Progenitor cell of endocrine pancreas (in vitro differentiated cells): ENCODE measurements at regions not wholly inside any gene's neighbourhood (a gene's known extent, or its start where the extent isn't known, plus 50 kb on each side); places are given as distances from the start of the nearest gene placed in this dataset.

Source experiments
- DNase-seq: peaks from one replicate; pipeline ENCODE4 v3.0.0; 2021; ENCODE audit warnings: low spot score; ENCODE audit not compliant: unreplicated experiment
- H3K27ac Mint-ChIP-seq: 2 replicates; pipeline ENCODE4 v1.8.0; 2021; ENCODE audit warnings: mild to moderate bottlenecking, moderate library complexity, mixed read lengths
- H3K27me3 Mint-ChIP-seq: 2 replicates; pipeline ENCODE4 v1.8.0; 2021; ENCODE audit warnings: mixed read lengths
- H3K36me3 Mint-ChIP-seq: 2 replicates; pipeline ENCODE4 v1.8.0; 2022; ENCODE audit warnings: mixed read lengths; ENCODE audit not compliant: insufficient read depth
- H3K4me1 Mint-ChIP-seq: 2 replicates; pipeline ENCODE4 v1.8.0; 2021; ENCODE audit warnings: low read depth, mixed read lengths
- H3K4me3 Mint-ChIP-seq: 2 replicates; pipeline ENCODE4 v1.8.0; 2021; ENCODE audit warnings: low read depth, mild to moderate bottlenecking, moderate library complexity, mixed read lengths
- H3K9me3 Mint-ChIP-seq: 2 replicates; pipeline ENCODE4 v1.8.0; 2021; ENCODE audit warnings: low read depth, mixed read lengths
- TF ChIP-seq, protein P1 (sequence below): fragments of 200-600 bp; sonication (generic); IDR thresholded peaks from one replicate; pipeline ENCODE4 v1.5.0; 2021; ENCODE audit warnings: antibody characterized with exemption, mild to moderate bottlenecking; ENCODE audit not compliant: unreplicated experiment

- Mint-ChIP-seq H3K36me3 (no peaks in the 10 kb centered on the region), H3K27ac (no peak overlapping the region), H3K4me1 (peaks cover 5% of the 10 kb centered on the region), H3K9me3 (no peaks in the 10 kb centered on the region), H3K4me3 (no peak overlapping the region), H3K27me3 (no peaks in the 10 kb centered on the region)
- TF ChIP-seq, protein P1, sequence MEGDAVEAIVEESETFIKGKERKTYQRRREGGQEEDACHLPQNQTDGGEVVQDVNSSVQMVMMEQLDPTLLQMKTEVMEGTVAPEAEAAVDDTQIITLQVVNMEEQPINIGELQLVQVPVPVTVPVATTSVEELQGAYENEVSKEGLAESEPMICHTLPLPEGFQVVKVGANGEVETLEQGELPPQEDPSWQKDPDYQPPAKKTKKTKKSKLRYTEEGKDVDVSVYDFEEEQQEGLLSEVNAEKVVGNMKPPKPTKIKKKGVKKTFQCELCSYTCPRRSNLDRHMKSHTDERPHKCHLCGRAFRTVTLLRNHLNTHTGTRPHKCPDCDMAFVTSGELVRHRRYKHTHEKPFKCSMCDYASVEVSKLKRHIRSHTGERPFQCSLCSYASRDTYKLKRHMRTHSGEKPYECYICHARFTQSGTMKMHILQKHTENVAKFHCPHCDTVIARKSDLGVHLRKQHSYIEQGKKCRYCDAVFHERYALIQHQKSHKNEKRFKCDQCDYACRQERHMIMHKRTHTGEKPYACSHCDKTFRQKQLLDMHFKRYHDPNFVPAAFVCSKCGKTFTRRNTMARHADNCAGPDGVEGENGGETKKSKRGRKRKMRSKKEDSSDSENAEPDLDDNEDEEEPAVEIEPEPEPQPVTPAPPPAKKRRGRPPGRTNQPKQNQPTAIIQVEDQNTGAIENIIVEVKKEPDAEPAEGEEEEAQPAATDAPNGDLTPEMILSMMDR = no peak
- no peak for DNase-seq
Observed at GRCh38 chr5:86671536-86671935, 53.8 kb downstream of the COX7C start.

DNA sequence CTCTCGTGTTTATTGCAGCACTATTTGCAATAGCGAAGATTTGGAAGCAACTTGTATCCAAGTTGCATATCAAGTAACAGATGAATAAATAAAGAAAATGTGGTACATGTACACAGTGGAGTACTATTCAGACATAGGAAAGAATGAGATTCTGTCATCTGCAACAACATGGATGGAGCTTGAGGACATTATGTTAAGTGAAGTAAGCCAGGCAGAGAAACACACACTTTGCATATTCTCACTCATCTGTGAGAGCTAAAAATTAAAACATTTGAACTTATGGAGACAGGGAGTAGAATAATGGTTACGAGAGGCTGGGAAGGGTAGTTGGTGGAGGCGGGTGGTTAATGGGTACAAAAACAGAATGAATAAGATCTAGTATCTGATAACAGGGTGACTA lies 56.3 kb downstream of the COX7C start:
- Mint-ChIP-seq H3K27me3 (no peaks in the 10 kb centered on the region), H3K36me3 (no peaks in the 10 kb centered on the region), H3K4me1 (peaks cover 2% of the 10 kb centered on the region), H3K27ac (no peak overlapping the region), H3K9me3 (no peaks in the 10 kb centered on the region), H3K4me3 (no peak overlapping the region)
- DNase-seq = no peak
- TF ChIP-seq, protein P1 = no peak

GRCh38 chr5:86675311-86675710 lies 57.6 kb downstream of the COX7C start:
- H3K27me3 Mint-ChIP-seq = no peaks in the 10 kb centered on the region

DNA sequence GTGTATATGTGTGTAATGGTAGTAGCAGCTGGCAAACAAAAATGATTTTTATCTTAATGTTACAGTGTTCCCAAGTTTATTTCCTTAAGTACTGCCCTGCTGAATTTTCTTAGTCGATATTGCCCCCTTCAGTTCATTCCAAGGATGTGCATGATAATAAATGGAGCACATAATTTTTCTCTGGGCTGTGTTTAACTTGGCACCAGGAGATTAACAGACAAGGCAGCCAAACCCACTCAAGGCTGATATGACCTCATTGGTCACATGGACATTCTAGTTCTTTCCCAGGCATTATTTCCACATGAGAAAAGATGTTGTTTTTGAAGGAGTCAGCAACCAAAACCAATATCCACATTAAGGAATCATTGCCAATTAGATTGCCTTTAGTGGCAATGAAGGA lies 61.8 kb downstream of the COX7C start:
- TF ChIP-seq, protein P1 = peak; percentile 70
- Mint-ChIP-seq H3K9me3 (no peaks in the 10 kb centered on the region), H3K36me3 (no peaks in the 10 kb centered on the region), H3K4me3 (no peak overlapping the region), H3K4me1 (peaks cover 6% of the 10 kb centered on the region), H3K27ac (no peak overlapping the region), H3K27me3 (no peaks in the 10 kb centered on the region)
- DNase-seq = no peak

More at GRCh38 chr5:86675311-86675710, 57.6 kb downstream of the COX7C start:
- no peaks in the 10 kb centered on the region for H3K36me3 Mint-ChIP-seq
- no peak overlapping the region for H3K4me3 Mint-ChIP-seq
- DNase-seq = no peak
- H3K4me1 Mint-ChIP-seq = peaks cover 3% of the 10 kb centered on the region
- no peaks in the 10 kb centered on the region for H3K9me3 Mint-ChIP-seq
- no peak overlapping the region for H3K27ac Mint-ChIP-seq
- TF ChIP-seq, protein P1 = no peak

GRCh38 chr5:86679949-86680348 lies 62.2 kb downstream of the COX7C start:
- Mint-ChIP-seq H3K4me3 (no peak overlapping the region), H3K27me3 (no peaks in the 10 kb centered on the region), H3K9me3 (no peaks in the 10 kb centered on the region), H3K27ac (no peak overlapping the region), H3K36me3 (no peaks in the 10 kb centered on the region), H3K4me1 (peaks cover 6% of the 10 kb centered on the region)
- no peak for DNase-seq
- TF ChIP-seq, protein P1 = no peak
